K562 (cell line): ENCODE measurements at regions not wholly inside any gene's neighbourhood (a gene's known extent, or its start where the extent isn't known, plus 50 kb on each side); places are given as distances from the start of the nearest gene placed in this dataset.

ENCODE experiments used
- ATAC-seq: fragments of 200-7000 bp; cut with Tn5 transposase; 3 replicates; pipeline ENCODE4 v1.9.1; 2020; ENCODE audit warnings: moderate library complexity
- BruUV-seq: library from RNA; stranded (reverse); fragments of 400-500 nt; replicated peaks from 2 replicates; lab custom pipeline; 2021; lab: Mats Ljungman, UMichigan
- CTCF ChIA-PET: fragments of 300-600 bp; formaldehyde crosslinking; extraction: SDS; loops from one replicate; lab custom pipeline; 2021; ENCODE audit warnings: low intra/inter-chr PET ratio; lab: Yijun Ruan, JAX
- POLR2A ChIA-PET: fragments of 300-600, 350-650 bp; sonication (Branson Sonifier 250); formaldehyde crosslinking; extraction: SDS; loops from one replicate; lab custom pipeline; 2021; ENCODE audit warnings: antibody characterized with exemption, inconsistent platforms; lab: Yijun Ruan, JAX
- DNase-seq, 4 experiments: peaks; one replicate each; pipeline versions ENCODE4 v3.0.0 to v3.0.0-alpha.2; 2011 to 2018; ENCODE audit warnings: low spot score in 3 of 4, mixed read lengths in 3 of 4; ENCODE audit errors: extremely low read depth in 1 of 4
- FAIRE-seq: peaks from 2 replicates; lab custom pipeline; 2011; peaks lifted over from hg19 to GRCh38; lab: Jason Lieb, UNC
- H2AFZ ChIP-seq: 2 replicates; pipeline ENCODE4 v1.6.0; 2011; ENCODE audit warnings: low read depth, low read length, control low read depth, inconsistent platforms
- H3K27ac ChIP-seq: fragments of 200-600 bp; 3 replicates; pipeline ENCODE4 v1.8.0; 2011; ENCODE audit warnings: low read depth, mild to moderate bottlenecking, control low read depth, inconsistent platforms, low read length, moderate library complexity, mixed read lengths; ENCODE audit errors: extremely low read depth
- H3K27me3 ChIP-seq, 2 experiments: fragments of 300-600 bp in 1 of 2; 2 replicates in 1 of 2; 3 replicates in 1 of 2; pipeline versions ENCODE4 v1.6.0 to v1.8.0; 2011; ENCODE audit warnings: inconsistent platforms in 2 of 2, low read length in 2 of 2, mild to moderate bottlenecking in 1 of 2, mixed read lengths in 1 of 2, moderate library complexity in 1 of 2; ENCODE audit not compliant: control insufficient read depth in 2 of 2, insufficient read depth in 2 of 2
- H3K36me3 ChIP-seq: fragments of 300-600 bp; 3 replicates; pipeline ENCODE4 v1.8.0; 2011; ENCODE audit warnings: mild to moderate bottlenecking, low read length, inconsistent platforms; ENCODE audit not compliant: control insufficient read depth, insufficient read depth
- H3K4me1 ChIP-seq, 2 experiments: fragments of 200-600 bp in 1 of 2; replicated peaks in 1 of 2; 2 replicates in 1 of 2; 3 replicates in 1 of 2; pipeline versions ENCODE4 v1.5.1 to v1.8.0; 2011; ENCODE audit warnings: inconsistent platforms in 2 of 2, low read length in 2 of 2, mild to moderate bottlenecking in 1 of 2, mixed read lengths in 1 of 2, moderate library complexity in 1 of 2; ENCODE audit not compliant: control insufficient read depth in 2 of 2, insufficient read depth in 2 of 2
- H3K4me2 ChIP-seq: 2 replicates; pipeline ENCODE4 v1.6.1; 2011; ENCODE audit warnings: low read length, control low read depth, inconsistent platforms, mixed read lengths; ENCODE audit not compliant: insufficient read depth
- H3K4me3 ChIP-seq: fragments of 200-600 bp; sonication (generic), shearing (Covaris generic); 2 replicates; pipeline ENCODE4 v1.5.1; 2016; ENCODE audit warnings: control low read depth, inconsistent platforms
- H3K79me2 ChIP-seq: fragments of 200-600 bp; 3 replicates; pipeline ENCODE4 v1.8.0; 2011; ENCODE audit warnings: low read length, inconsistent platforms; ENCODE audit not compliant: control insufficient read depth, insufficient read depth
- H3K9ac ChIP-seq, 2 experiments: 2 replicates each; pipeline versions ENCODE4 v1.6.0 to v1.6.1; 2011; ENCODE audit warnings: low read depth in 2 of 2, low read length in 2 of 2, control low read depth in 1 of 2, inconsistent platforms in 1 of 2, mild to moderate bottlenecking in 1 of 2, mixed read lengths in 1 of 2; ENCODE audit not compliant: insufficient read depth in 1 of 2
- H3K9me1 ChIP-seq: one replicate; pipeline ENCODE4 v1.6.0; 2011; ENCODE audit warnings: inconsistent platforms, mild to moderate bottlenecking, low read length, moderate library complexity; ENCODE audit not compliant: control insufficient read depth, insufficient read depth
- H3K9me3 ChIP-seq: replicated peaks from 2 replicates; pipeline ENCODE4 v1.5.1; 2011; ENCODE audit warnings: low read depth, low read length, inconsistent platforms; ENCODE audit not compliant: control insufficient read depth, insufficient read depth
- H4K20me1 ChIP-seq: replicated peaks from 2 replicates; pipeline ENCODE4 v1.6.1; 2011; ENCODE audit warnings: low read length, inconsistent platforms, mixed read lengths; ENCODE audit not compliant: control insufficient read depth, insufficient read depth
- AFF4 ChIP-seq: sonication (generic); formaldehyde crosslinking; IDR thresholded peaks from 2 replicates; pipeline ENCODE4 v1.8.0; 2023; ENCODE audit warnings: mild to moderate bottlenecking, missing genetic modification reagents
- ERF ChIP-seq: fragments of 450-650 bp; formaldehyde crosslinking; IDR thresholded peaks from 2 replicates; pipeline ENCODE4 v1.4.0; 2020; ENCODE audit warnings: mild to moderate bottlenecking, mixed read lengths
- IFI16 ChIP-seq: fragments of 250-450 bp; sonication (Bioruptor Pico); IDR thresholded peaks from 2 replicates; pipeline ENCODE4 v2.1.2; 2022; ENCODE audit warnings: mild to moderate bottlenecking, inconsistent platforms
- NCOA1 ChIP-seq: fragments of 450-650 bp; IDR thresholded peaks from 2 replicates; pipeline ENCODE4 v1.6.1; 2016; ENCODE audit warnings: low read depth
- NFE2L1 ChIP-seq: fragments of 450-650 bp; IDR thresholded peaks from 2 replicates; pipeline ENCODE4 v1.6.1; 2016; ENCODE audit warnings: missing genetic modification characterization, low read depth, mild to moderate bottlenecking, missing compliant biosample characterization, moderate library complexity, borderline replicate concordance
- OTX1 ChIP-seq: fragments of 450-650 bp; formaldehyde crosslinking; IDR thresholded peaks from 2 replicates; pipeline ENCODE4 v1.4.0; 2022; ENCODE audit warnings: mild to moderate bottlenecking
- POLR2A ChIP-seq: fragments of 450-650 bp; conservative IDR thresholded peaks from 2 replicates; pipeline ENCODE4 v1.6.1; 2016
- PRMT5 ChIP-seq: sonication (generic); formaldehyde crosslinking; IDR thresholded peaks from 2 replicates; pipeline ENCODE4 v1.5.0; 2020; ENCODE audit warnings: missing genetic modification reagents
- PTTG1 ChIP-seq: fragments of 450-650 bp; IDR thresholded peaks from 2 replicates; pipeline ENCODE4 v1.6.1; 2016; ENCODE audit warnings: low read depth, mild to moderate bottlenecking, missing genetic modification characterization, missing compliant biosample characterization
- RBM34 ChIP-seq: fragments of 200-400 bp; formaldehyde crosslinking; IDR thresholded peaks from 2 replicates; pipeline ENCODE4 v1.6.1; 2018; ENCODE audit warnings: low read length, borderline replicate concordance; ENCODE audit not compliant: insufficient read depth
- XRCC4 ChIP-seq: IDR thresholded peaks from one replicate; pipeline ENCODE4 v1.6.1; 2011; ENCODE audit not compliant: insufficient read depth, insufficient read length; ENCODE audit errors: extremely low read depth
- YBX1 ChIP-seq: fragments of 450-650 bp; IDR thresholded peaks from 2 replicates; pipeline ENCODE4 v1.7.1; 2016; ENCODE audit warnings: mild to moderate bottlenecking
- ZNF277 ChIP-seq: fragments of 250-450 bp; sonication (Bioruptor Pico); IDR thresholded peaks from 2 replicates; pipeline ENCODE4 v1.8.0; 2022; ENCODE audit warnings: inconsistent platforms, mild to moderate bottlenecking, moderate library complexity, borderline replicate concordance
- ZNF282 ChIP-seq: sonication (generic); formaldehyde crosslinking; IDR thresholded peaks from 2 replicates; pipeline ENCODE4 v1.8.1; 2023; ENCODE audit warnings: missing genetic modification reagents
- WGBS: fragments of 100-300 bp; shearing (Covaris generic); methylation state at CpG from one replicate; pipeline ENCODE4 v1.1.6; 2016; ENCODE audit warnings: low coverage, mixed read lengths; ENCODE audit not compliant: insufficient coverage; ENCODE audit errors: missing lambda C conversion rate; 5-methylcytosine and 5-hydroxymethylcytosine counted together
- in situ Hi-C: fragments of 300-500 bp; cut with MboI; formaldehyde crosslinking; loops from 4 replicates; pipeline ENCODE4 v1.15.0; 2018; ENCODE audit warnings: inconsistent platforms, mixed read lengths
- intact Hi-C: fragments of 100-400 bp; cut with micrococcal nuclease; formaldehyde crosslinking; loops from 2 replicates; pipeline ENCODE4 v1.14.2; 2022

- Histone ChIP-seq H3K9ac (no peak overlapping the region), H3K27me3 (no peaks in the 10 kb centered on the region), H3K9me1 (no peaks in the 10 kb centered on the region), H2AFZ (no peak overlapping the region), H3K79me2 (no peaks in the 10 kb centered on the region), H4K20me1 (no peaks in the 10 kb centered on the region), H3K36me3 (no peaks in the 10 kb centered on the region)
- no peak for FAIRE-seq
- 0% methylated on average over 1 of the region's 1 CpG for WGBS
- intact Hi-C loops, result no loop called here
- no TSS peak for BruUV-seq
- in situ Hi-C loops, result no loop called here
- TF ChIP-seq ZNF282 (CRISPR knock-in tag) (no peak), IFI16 (no peak), XRCC4 (no peak), POLR2A (no peak), NFE2L1 (no peak), OTX1 (CRISPR knock-in tag) (no peak)
- TF ChIP-seq, all 486 proteins: peak for 0
- H3K27ac ChIP-seq, result no peak overlapping the region
- ChIA-PET POLR2A (no interaction called here), CTCF (no interaction called here)
- no peak for ATAC-seq
- DNase-seq, result no peak
- no peaks in the 10 kb centered on the region for H3K4me1 ChIP-seq
- H3K4me3 ChIP-seq, result no peak overlapping the region
- no peak overlapping the region for H3K4me2 ChIP-seq
- no peaks in the 10 kb centered on the region for H3K9me3 ChIP-seq
Measured at GRCh38 chr5:97909541-97909940, 726.5 kb upstream of the RIOK2 start.

GRCh38 chr5:97914483-97914882 is 731.4 kb upstream of the RIOK2 start:
- no TSS peak for BruUV-seq
- CTCF ChIA-PET, result no interaction called here
- 8% methylated on average over 1 of the region's 1 CpG for WGBS
- TF ChIP-seq ERF, result no peak
- no peak for TF ChIP-seq RBM34
- no peak for TF ChIP-seq PTTG1 (tag)
- TF ChIP-seq PRMT5, result no peak
- no peak for TF ChIP-seq YBX1
- TF ChIP-seq AFF4, result no peak
- no peak for TF ChIP-seq ZNF277 (CRISPR knock-in tag)
- TF ChIP-seq NCOA1, result no peak

More at GRCh38 chr5:97914483-97914882, 731.4 kb upstream of the RIOK2 start:
- no peaks in the 10 kb centered on the region for H3K79me2 ChIP-seq
- no peaks in the 10 kb centered on the region for H3K9me1 ChIP-seq
- no peak overlapping the region for H3K4me3 ChIP-seq
- H3K27me3 ChIP-seq, result no peaks in the 10 kb centered on the region
- no peaks in the 10 kb centered on the region for H3K9me3 ChIP-seq
- intact Hi-C loops (no loop called here), in situ Hi-C loops (no loop called here)
- no peak overlapping the region for H3K4me2 ChIP-seq
- no peak overlapping the region for H3K27ac ChIP-seq
- no peaks in the 10 kb centered on the region for H4K20me1 ChIP-seq
- H2AFZ ChIP-seq, result no peak overlapping the region
- DNase-seq, result no peak
- ATAC-seq, result no peak
- POLR2A ChIA-PET, result no interaction called here
- no peaks in the 10 kb centered on the region for H3K36me3 ChIP-seq
- no peaks in the 10 kb centered on the region for H3K4me1 ChIP-seq
- H3K9ac ChIP-seq, result no peak overlapping the region
- FAIRE-seq, result no peak
